PFSK-1 (cell line): ENCODE measurements at regions not wholly inside any gene's neighbourhood (a gene's known extent, or its start where the extent isn't known, plus 50 kb on each side); places are given as distances from the start of the nearest gene placed in this dataset.

ENCODE experiments used
- POLR2AphosphoS5 ChIP-seq: IDR thresholded peaks from 2 replicates; pipeline ENCODE4 v1.6.1; 2012; ENCODE audit warnings: low read depth, mild to moderate bottlenecking, control low read depth, low read length, moderate library complexity
- SIN3A ChIP-seq: IDR thresholded peaks from 2 replicates; pipeline ENCODE4 v1.6.1; 2012; ENCODE audit warnings: mild to moderate bottlenecking, low read length, moderate library complexity, borderline replicate concordance; ENCODE audit not compliant: insufficient read depth
- TF ChIP-seq, protein P1 (sequence below), 2 experiments: IDR thresholded peaks; 2 replicates each; pipeline versions ENCODE4 v1.6.1 to v1.8.0; 2011 to 2012; ENCODE audit warnings: low read depth in 2 of 2, low read length in 2 of 2, control low read depth in 1 of 2, inconsistent platforms in 1 of 2, mild to moderate bottlenecking in 1 of 2, moderate library complexity in 1 of 2; ENCODE audit not compliant: insufficient read depth in 1 of 2

DNA sequence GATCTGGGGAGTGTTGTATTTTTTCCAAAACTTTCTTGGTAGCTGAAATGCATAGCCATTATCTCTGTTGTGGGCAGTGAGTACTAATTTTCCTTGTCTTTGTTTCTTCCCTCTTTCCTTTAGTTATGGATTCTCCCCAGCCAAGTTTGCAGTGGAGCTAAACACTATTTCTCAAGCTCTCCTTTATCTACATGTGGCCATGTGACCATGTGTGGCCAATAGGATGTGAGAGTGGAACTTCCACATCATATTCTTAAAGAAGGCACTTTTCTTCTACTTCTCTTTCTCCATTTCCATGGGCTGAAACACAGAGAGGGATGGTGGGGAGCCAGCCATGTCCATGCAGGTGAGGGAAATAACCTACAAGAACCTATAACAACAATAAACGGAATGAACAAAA, 230.8 kb downstream of the CTH start:
- no peak for TF ChIP-seq SIN3A
- TF ChIP-seq, protein P1, sequence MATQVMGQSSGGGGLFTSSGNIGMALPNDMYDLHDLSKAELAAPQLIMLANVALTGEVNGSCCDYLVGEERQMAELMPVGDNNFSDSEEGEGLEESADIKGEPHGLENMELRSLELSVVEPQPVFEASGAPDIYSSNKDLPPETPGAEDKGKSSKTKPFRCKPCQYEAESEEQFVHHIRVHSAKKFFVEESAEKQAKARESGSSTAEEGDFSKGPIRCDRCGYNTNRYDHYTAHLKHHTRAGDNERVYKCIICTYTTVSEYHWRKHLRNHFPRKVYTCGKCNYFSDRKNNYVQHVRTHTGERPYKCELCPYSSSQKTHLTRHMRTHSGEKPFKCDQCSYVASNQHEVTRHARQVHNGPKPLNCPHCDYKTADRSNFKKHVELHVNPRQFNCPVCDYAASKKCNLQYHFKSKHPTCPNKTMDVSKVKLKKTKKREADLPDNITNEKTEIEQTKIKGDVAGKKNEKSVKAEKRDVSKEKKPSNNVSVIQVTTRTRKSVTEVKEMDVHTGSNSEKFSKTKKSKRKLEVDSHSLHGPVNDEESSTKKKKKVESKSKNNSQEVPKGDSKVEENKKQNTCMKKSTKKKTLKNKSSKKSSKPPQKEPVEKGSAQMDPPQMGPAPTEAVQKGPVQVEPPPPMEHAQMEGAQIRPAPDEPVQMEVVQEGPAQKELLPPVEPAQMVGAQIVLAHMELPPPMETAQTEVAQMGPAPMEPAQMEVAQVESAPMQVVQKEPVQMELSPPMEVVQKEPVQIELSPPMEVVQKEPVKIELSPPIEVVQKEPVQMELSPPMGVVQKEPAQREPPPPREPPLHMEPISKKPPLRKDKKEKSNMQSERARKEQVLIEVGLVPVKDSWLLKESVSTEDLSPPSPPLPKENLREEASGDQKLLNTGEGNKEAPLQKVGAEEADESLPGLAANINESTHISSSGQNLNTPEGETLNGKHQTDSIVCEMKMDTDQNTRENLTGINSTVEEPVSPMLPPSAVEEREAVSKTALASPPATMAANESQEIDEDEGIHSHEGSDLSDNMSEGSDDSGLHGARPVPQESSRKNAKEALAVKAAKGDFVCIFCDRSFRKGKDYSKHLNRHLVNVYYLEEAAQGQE (IDR thresholded peaks at IDR 0.05; ENCODE audit: insufficient read depth in 1 of 2, low read depth in 2 of 2, low read length in 2 of 2), result no peak
- TF ChIP-seq POLR2AphosphoS5, result no peak
